Thoracic aorta (tissue), 2 donors: ENCODE measurements at regions not wholly inside any gene's neighbourhood (a gene's known extent, or its start where the extent isn't known, plus 50 kb on each side); places are given as distances from the start of the nearest gene placed in this dataset.

ENCODE experiments used
- ATAC-seq: fragments of 150-250 bp; one replicate; pipeline ENCODE4 v1.8.0; 2017; ENCODE audit warnings: low read depth; ENCODE audit not compliant: insufficient number of reproducible peaks, low FRiP score
- DNase-seq: peaks from one replicate; pipeline ENCODE4 v3.0.0-alpha.2; 2020; ENCODE audit warnings: low spot score
- H3K27ac ChIP-seq, 2 donors: fragments of 200-600 bp; sonication (generic); 1 replicate in 1 of 2; 2 replicates in 1 of 2; pipeline ENCODE4 v1.5.1; 2016; ENCODE audit warnings: mild to moderate bottlenecking in 2 of 2, moderate library complexity in 2 of 2
- H3K27me3 ChIP-seq: fragments of 200-600 bp; sonication (generic); replicated peaks from 2 replicates; pipeline ENCODE4 v1.6.0; 2016; ENCODE audit warnings: mild to moderate bottlenecking; ENCODE audit not compliant: insufficient read depth
- H3K36me3 ChIP-seq: fragments of 200-600 bp; sonication (generic); one replicate; pipeline ENCODE4 v1.5.1; 2016
- H3K4me1 ChIP-seq, 2 donors: fragments of 200-600 bp; sonication (generic); 1 replicate in 1 of 2; 2 replicates in 1 of 2; pipeline versions ENCODE4 v1.5.1 to v1.6.0; 2016; ENCODE audit warnings: low read depth in 2 of 2, mild to moderate bottlenecking in 1 of 2; ENCODE audit not compliant: control insufficient read depth in 1 of 2
- H3K4me3 ChIP-seq: fragments of 200-600 bp; sonication (generic); 2 replicates; pipeline ENCODE4 v1.5.1; 2016; ENCODE audit warnings: mild to moderate bottlenecking
- H3K9me3 ChIP-seq: fragments of 200-600 bp; sonication (generic); 2 replicates; pipeline ENCODE4 v1.5.1; 2016
- TF ChIP-seq, protein P1 (sequence below): fragments of 200-600 bp; sonication (generic); IDR thresholded peaks from one replicate; pipeline ENCODE4 v1.5.1; 2019; ENCODE audit warnings: antibody characterized with exemption

DNA sequence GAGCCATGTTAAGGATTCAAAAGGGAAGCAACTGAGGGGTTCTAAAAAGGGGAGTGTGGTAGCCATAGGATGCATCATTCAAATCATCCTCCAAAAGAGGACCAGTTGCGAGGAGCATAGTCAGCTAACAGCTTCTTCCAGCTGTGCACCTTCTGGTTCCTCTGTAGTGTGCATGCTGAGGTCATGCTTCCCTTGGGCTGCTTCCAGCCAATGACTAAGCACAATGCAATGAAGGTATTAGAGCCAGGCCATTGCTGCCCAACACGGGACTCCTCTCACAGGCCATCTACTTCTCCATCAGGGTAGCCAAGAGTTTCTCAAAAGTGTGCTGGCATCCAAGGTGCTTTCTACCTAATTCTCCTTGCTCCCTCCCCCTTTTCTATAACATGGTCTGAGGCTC lies 69.2 kb upstream of the ARID2 start:
- no peak overlapping the region for H3K27ac ChIP-seq
- no peaks in the 10 kb centered on the region for H3K9me3 ChIP-seq
- H3K36me3 ChIP-seq: no peaks in the 10 kb centered on the region
- TF ChIP-seq, protein P1, sequence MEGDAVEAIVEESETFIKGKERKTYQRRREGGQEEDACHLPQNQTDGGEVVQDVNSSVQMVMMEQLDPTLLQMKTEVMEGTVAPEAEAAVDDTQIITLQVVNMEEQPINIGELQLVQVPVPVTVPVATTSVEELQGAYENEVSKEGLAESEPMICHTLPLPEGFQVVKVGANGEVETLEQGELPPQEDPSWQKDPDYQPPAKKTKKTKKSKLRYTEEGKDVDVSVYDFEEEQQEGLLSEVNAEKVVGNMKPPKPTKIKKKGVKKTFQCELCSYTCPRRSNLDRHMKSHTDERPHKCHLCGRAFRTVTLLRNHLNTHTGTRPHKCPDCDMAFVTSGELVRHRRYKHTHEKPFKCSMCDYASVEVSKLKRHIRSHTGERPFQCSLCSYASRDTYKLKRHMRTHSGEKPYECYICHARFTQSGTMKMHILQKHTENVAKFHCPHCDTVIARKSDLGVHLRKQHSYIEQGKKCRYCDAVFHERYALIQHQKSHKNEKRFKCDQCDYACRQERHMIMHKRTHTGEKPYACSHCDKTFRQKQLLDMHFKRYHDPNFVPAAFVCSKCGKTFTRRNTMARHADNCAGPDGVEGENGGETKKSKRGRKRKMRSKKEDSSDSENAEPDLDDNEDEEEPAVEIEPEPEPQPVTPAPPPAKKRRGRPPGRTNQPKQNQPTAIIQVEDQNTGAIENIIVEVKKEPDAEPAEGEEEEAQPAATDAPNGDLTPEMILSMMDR: no peak
- no peaks in the 10 kb centered on the region for H3K27me3 ChIP-seq
- no peak for DNase-seq
- no peak overlapping the region for H3K4me3 ChIP-seq
- H3K4me1 ChIP-seq: no peaks in the 10 kb centered on the region
- no peak for ATAC-seq

- no peak overlapping the region for H3K4me3 ChIP-seq
- H3K36me3 ChIP-seq: no peaks in the 10 kb centered on the region
- H3K4me1 ChIP-seq: no peaks in the 10 kb centered on the region
- no peak overlapping the region for H3K27ac ChIP-seq
- TF ChIP-seq, protein P1: no peak
- H3K27me3 ChIP-seq: no peaks in the 10 kb centered on the region
- ATAC-seq (no peak), DNase-seq (no peak)
- no peaks in the 10 kb centered on the region for H3K9me3 ChIP-seq
Measured at GRCh38 chr12:45663455-45663854, 66.1 kb upstream of the ARID2 start.

DNA sequence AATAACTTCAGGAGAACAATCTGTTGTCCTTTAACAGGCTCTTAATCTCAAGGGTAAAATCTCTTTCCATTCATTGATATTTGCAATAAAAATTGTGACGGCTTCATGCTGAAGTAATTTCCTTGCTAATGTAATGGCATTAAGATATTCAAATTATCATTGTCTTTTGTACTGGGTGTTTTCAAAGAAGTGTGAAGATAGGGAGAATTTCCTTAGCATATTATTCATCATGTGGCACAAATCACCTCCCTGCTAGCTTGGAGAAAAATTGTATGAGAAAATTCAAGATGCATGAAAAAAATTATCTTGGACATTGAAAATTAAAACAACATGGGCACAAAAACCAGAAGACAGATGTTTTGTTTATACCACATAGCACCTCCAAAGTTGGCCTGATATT lies 63.6 kb upstream of the ARID2 start:
- H3K4me3 ChIP-seq: no peak overlapping the region
- no peaks in the 10 kb centered on the region for H3K36me3 ChIP-seq
- no peak overlapping the region for H3K27ac ChIP-seq
- TF ChIP-seq, protein P1: no peak
- DNase-seq (no peak), ATAC-seq (no peak)
- no peaks in the 10 kb centered on the region for H3K9me3 ChIP-seq
- peaks cover 10 to 17% of the 10 kb centered on the region in 2 donors for H3K4me1 ChIP-seq
- H3K27me3 ChIP-seq: no peaks in the 10 kb centered on the region

GRCh38 chr12:45666396-45666795 lies 63.1 kb upstream of the ARID2 start:
- no peaks in the 10 kb centered on the region for H3K36me3 ChIP-seq
- no peak overlapping the region for H3K27ac ChIP-seq
- ATAC-seq: no peak
- DNase-seq: no peak
- no peaks in the 10 kb centered on the region for H3K9me3 ChIP-seq
- no peaks in the 10 kb centered on the region for H3K27me3 ChIP-seq
- peaks cover 12 to 22% of the 10 kb centered on the region in 2 donors for H3K4me1 ChIP-seq
- TF ChIP-seq, protein P1: no peak
- no peak overlapping the region for H3K4me3 ChIP-seq

- Histone ChIP-seq H3K27ac (no peak overlapping the region), H3K4me1 (peaks cover 16 to 22% of the 10 kb centered on the region in 2 donors), H3K27me3 (no peaks in the 10 kb centered on the region), H3K4me3 (no peak overlapping the region), H3K36me3 (no peaks in the 10 kb centered on the region), H3K9me3 (no peaks in the 10 kb centered on the region)
- no peak for ATAC-seq
- TF ChIP-seq, protein P1: no peak
- DNase-seq: no peak
Measured at GRCh38 chr12:45666816-45667215, 62.7 kb upstream of the ARID2 start.
